ENCODE measurements at regions not wholly inside any gene's neighbourhood (a gene's known extent, or its start where the extent isn't known, plus 50 kb on each side); places are given as distances from the start of the nearest gene placed in this dataset.

DNA sequence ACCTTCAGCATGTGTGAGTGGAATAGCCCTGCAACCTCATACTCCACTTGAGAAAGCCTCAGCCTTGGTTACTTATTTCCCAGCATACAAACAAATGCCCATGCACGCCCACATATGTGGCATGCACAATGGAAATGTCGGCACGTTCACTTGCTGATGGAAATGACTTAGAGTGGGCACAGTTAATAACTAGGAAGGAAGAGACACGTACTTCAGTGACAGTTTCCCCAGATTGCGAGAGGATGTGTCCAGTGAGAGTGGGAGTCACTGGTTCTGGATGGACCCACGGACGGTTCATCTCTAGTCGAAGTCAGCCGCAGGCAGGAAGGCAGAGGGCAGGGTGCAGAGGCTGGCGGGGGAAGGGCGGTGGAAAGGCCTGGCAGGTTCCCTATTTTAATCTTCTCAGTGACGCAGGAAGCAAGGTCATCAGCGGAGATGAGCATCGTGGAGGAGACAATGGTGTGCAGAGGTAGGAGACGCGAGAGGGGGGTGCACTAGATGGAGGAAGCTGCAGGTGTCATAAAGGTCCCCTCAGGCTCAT is 350.7 kb upstream of the MYT1L start:
- TF ChIP-seq, protein P1, sequence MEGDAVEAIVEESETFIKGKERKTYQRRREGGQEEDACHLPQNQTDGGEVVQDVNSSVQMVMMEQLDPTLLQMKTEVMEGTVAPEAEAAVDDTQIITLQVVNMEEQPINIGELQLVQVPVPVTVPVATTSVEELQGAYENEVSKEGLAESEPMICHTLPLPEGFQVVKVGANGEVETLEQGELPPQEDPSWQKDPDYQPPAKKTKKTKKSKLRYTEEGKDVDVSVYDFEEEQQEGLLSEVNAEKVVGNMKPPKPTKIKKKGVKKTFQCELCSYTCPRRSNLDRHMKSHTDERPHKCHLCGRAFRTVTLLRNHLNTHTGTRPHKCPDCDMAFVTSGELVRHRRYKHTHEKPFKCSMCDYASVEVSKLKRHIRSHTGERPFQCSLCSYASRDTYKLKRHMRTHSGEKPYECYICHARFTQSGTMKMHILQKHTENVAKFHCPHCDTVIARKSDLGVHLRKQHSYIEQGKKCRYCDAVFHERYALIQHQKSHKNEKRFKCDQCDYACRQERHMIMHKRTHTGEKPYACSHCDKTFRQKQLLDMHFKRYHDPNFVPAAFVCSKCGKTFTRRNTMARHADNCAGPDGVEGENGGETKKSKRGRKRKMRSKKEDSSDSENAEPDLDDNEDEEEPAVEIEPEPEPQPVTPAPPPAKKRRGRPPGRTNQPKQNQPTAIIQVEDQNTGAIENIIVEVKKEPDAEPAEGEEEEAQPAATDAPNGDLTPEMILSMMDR (IDR thresholded peaks at IDR 0.05): no peak
- no peak for TF ChIP-seq POLR2A (IDR thresholded peaks at IDR 0.05)
